HCT116 (cell line): ENCODE measurements at regions not wholly inside any gene's neighbourhood (a gene's known extent, or its start where the extent isn't known, plus 50 kb on each side); places are given as distances from the start of the nearest gene placed in this dataset.

Experiments used
- EZH2 ChIP-seq: fragments of 200-600 bp; sonication (generic); IDR thresholded peaks from 2 replicates; pipeline ENCODE4 v1.6.1; 2017; ENCODE audit warnings: antibody characterized with exemption, mixed run types
- EZH2phosphoT487 ChIP-seq: fragments of 200-600 bp; IDR thresholded peaks from 2 replicates; pipeline ENCODE4 v1.6.1; 2018; ENCODE audit warnings: antibody characterized with exemption, borderline replicate concordance
- POLR2A ChIP-seq: IDR thresholded peaks from 2 replicates; pipeline ENCODE4 v1.7.0; 2011; ENCODE audit warnings: borderline replicate concordance; ENCODE audit not compliant: insufficient read depth, insufficient read length; ENCODE audit errors: extremely low read depth
- TF ChIP-seq, protein P1 (sequence below), 3 experiments: fragments of 200-600 bp in 1 of 3; sonication (generic) in 1 of 3; IDR thresholded peaks in 2 of 3; conservative IDR thresholded peaks in 1 of 3; 2 replicates each; pipeline ENCODE4 v1.5.1; 2012 to 2017; ENCODE audit warnings: low read depth in 2 of 3, low read length in 2 of 3, antibody characterized with exemption in 1 of 3, borderline replicate concordance in 1 of 3, control low read depth in 1 of 3, mild to moderate bottlenecking in 1 of 3, mixed read lengths in 1 of 3, mixed run types in 1 of 3, moderate library complexity in 1 of 3; ENCODE audit not compliant: insufficient read depth in 1 of 3

DNA sequence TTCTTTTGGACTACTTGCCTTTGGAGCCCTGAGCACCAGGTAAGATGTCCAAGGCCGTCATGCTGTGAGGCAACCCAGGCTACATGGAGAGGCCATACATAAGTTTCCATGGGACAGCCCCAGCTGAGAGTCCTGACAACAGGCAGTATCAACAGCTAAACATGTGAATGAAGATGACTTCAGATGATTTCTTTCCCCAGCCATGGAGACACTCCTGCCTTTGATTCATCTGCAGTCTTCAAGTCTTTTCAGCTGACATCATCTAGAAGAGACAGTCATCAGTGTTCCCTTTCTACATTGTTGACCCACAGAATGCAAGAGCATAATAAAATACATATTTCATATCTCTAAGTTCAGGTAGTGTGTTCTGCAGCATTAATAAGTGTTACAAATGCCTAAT is 398.7 kb downstream of the BTG1 start:
- TF ChIP-seq, protein P1, sequence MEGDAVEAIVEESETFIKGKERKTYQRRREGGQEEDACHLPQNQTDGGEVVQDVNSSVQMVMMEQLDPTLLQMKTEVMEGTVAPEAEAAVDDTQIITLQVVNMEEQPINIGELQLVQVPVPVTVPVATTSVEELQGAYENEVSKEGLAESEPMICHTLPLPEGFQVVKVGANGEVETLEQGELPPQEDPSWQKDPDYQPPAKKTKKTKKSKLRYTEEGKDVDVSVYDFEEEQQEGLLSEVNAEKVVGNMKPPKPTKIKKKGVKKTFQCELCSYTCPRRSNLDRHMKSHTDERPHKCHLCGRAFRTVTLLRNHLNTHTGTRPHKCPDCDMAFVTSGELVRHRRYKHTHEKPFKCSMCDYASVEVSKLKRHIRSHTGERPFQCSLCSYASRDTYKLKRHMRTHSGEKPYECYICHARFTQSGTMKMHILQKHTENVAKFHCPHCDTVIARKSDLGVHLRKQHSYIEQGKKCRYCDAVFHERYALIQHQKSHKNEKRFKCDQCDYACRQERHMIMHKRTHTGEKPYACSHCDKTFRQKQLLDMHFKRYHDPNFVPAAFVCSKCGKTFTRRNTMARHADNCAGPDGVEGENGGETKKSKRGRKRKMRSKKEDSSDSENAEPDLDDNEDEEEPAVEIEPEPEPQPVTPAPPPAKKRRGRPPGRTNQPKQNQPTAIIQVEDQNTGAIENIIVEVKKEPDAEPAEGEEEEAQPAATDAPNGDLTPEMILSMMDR (IDR thresholded peaks at IDR 0.05 in 2 of 3, conservative IDR thresholded peaks at IDR 0.05 in 1 of 3; ENCODE audit: borderline replicate concordance in 1 of 3, insufficient read depth in 1 of 3, low read depth in 2 of 3, low read length in 2 of 3), result no peak
- TF ChIP-seq POLR2A (no peak), EZH2 (no peak), EZH2phosphoT487 (no peak)
